GM10266 (cell line): ENCODE measurements at regions not wholly inside any gene's neighbourhood (a gene's known extent, or its start where the extent isn't known, plus 50 kb on each side); places are given as distances from the start of the nearest gene placed in this dataset.
A peak's percentile ranks its signal among the peaks of the same experiment; 100 is the strongest.

Experiments
- DNase-seq: peaks from one replicate; pipeline ENCODE4 v3.0.0; 2012; ENCODE audit errors: extremely low spot score
- CTCF ChIP-seq: IDR thresholded peaks from 2 replicates; pipeline ENCODE4 v1.5.1; 2012; ENCODE audit warnings: mild to moderate bottlenecking, low read depth; ENCODE audit not compliant: control insufficient read depth, insufficient read depth; ENCODE audit errors: missing control alignments

DNA sequence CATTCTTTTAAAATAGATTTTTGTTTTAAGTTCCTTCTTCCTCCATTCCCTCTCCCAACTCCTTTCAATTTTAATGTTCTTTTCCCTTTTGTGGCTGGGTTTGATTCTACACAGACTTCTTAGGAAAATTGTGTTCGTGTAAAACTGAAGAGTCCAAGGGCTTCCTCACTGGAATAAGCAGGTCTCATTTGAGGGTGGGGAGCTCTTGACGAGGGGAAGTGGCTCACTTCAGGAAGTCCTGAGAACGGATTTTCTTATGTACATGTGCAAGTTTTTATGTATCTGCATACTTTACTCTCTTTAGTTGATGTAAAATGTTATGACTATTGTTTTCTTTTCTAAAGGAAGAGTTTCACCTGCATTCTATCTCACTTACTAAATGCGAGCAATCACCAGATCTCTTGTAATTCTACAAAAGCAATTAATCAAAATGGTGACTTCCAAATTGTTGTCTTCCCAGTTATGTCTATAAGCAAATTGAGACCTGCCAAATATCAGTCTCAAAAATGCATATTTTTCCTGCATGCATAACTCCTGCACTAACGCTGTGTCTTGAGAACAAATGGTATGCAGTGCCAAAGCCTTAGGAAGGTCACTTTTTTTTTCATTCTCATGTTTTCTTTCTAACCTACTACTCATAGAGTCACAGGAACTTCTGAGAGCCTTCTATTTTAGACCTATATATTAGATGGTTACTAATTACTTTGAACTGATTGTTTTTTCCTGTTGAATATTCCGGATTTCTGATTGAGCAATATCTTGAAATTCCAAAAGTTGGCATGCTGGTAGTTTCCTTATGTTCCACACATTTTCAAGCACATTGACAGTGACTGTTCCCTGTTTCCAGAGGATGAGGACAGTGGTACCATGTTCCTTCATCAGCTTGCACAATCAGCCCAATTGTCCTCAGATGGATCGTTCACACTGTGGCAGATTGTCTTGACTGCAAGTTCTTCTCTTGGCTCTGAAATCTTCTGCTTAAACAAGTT, 251.9 kb upstream of the PRDM1 start:
- no peak for TF ChIP-seq CTCF
- DNase-seq, result no peak

GRCh38 chr6:105832313-105832761, 253.8 kb upstream of the PRDM1 start:
- DNase-seq, result no peak
- no peak for TF ChIP-seq CTCF

GRCh38 chr6:105831311-105832097, 254.6 kb upstream of the PRDM1 start:
- no peak for TF ChIP-seq CTCF
- DNase-seq, result no peak

DNA sequence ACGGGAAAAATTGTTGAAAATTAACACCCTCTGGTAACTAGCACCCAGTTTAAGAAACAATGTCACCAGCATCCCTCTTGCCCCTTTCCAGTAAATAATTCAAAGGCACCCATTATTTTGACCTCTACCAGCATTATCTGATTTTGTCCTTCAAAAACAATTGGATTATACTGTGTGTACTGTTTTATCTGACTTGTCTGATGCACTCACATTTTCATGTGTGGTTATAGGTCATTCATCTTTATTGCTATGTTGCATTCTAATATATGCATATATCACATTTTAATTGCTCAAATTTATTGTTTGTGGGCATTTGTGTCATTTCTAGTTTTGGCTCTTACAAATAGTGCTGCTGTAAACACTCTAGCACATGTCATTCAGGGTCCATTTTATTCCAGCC, 260.9 kb upstream of the PRDM1 start:
- no peak for TF ChIP-seq CTCF
- DNase-seq, result no peak

DNA sequence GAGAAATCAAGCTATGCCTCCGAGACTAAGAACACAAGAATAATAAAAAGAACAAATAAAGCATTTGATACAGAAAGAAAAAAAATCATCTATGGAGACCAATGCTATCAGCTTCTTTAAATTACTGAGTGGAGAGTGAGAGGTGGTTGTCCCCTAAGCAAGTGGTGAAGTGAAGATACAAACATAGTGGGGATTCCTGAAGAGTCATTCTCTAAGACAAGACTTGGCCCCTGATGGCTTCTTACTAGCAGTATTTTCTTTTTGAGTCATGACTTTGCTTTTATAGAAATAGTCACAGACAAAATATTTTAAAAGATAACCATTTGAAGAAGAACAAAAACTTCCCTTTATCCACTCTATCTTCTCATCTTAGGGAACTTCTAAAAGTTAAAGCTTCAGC, 261.4 kb upstream of the PRDM1 start:
- DNase-seq, result peak; percentile 38
- no peak for TF ChIP-seq CTCF

DNA sequence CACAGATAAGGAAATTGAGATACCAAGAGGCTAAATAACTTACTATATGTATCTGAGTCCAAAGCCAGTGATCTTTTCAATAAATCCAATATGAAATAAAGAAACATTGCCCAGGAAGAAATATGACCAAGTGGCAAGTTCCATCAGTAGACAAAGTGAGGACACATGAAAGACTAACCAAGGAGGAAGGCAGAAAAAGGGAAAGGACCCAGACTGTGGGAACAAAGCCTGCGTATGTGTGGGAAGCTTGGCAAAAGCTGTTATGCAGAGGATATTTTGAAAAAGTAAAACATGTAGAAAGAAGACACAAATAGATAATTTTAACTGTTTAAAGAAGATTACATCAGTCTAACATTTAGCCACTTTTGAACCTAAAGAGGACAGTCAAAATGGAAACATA, 264.4 kb upstream of the PRDM1 start:
- DNase-seq, result no peak
- TF ChIP-seq CTCF, result no peak
